Spleen (tissue), 7 donors: ENCODE measurements at regions not wholly inside any gene's neighbourhood (a gene's known extent, or its start where the extent isn't known, plus 50 kb on each side); places are given as distances from the start of the nearest gene placed in this dataset.

Source experiments
- CTCF ChIP-seq, 11 experiments: fragments of 200-600 bp in 7 of 11; fragments of 450-650 bp in 4 of 11; sonication (generic) in 4 of 11; IDR thresholded peaks in 8 of 11; conservative IDR thresholded peaks in 3 of 11; 1 replicate in 7 of 11; 2 replicates in 4 of 11; pipeline versions ENCODE4 v1.4.0 to v1.8.0; 2016 to 2021; ENCODE audit warnings: antibody characterized with exemption in 11 of 11, inconsistent platforms in 4 of 11, mild to moderate bottlenecking in 1 of 11
- POLR2A ChIP-seq, 3 donors: fragments of 450-650 bp; IDR thresholded peaks; one replicate each; pipeline ENCODE4 v1.5.1; 2017; ENCODE audit warnings: antibody characterized with exemption in 3 of 3, mild to moderate bottlenecking in 1 of 3
- POLR2AphosphoS5 ChIP-seq, 3 donors: sonication (generic); formaldehyde crosslinking; IDR thresholded peaks; one replicate each; pipeline ENCODE4 v1.5.1; 2017; ENCODE audit warnings: antibody characterized with exemption in 3 of 3
- donor health status: DM: no; HTN: no; CAD: no; lungs with moderate emphysema.
- donor health status: DM: no; HTN: no; CAD: no.
- donor health status: DM: no; HTN: no; CAD: no.

DNA sequence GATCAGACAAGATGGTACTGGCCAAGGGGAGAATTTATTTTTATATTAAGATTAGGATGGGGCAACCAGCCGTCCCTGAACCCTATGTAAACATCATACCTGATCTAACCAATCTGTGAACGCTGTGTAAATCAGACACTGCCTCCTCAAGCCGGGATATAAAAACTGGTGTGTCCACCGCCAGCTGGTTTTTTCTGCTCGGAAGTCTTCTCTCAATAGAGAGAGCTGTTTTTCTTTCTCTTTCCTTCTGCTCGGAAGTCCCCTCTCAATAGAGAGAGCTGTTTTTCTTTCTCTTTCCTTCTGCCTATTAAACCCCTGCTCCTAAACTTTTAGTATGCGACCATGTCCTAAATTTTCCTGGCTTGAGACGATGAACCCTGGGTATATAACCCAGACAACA, 615.5 kb upstream of the NUDT12 start:
- TF ChIP-seq CTCF (IDR thresholded peaks at IDR 0.05 in 8 of 11, conservative IDR thresholded peaks at IDR 0.05 in 3 of 11) (no peak), POLR2A (IDR thresholded peaks at IDR 0.05) (no peak), POLR2AphosphoS5 (IDR thresholded peaks at IDR 0.05) (no peak)
